HUDEP-2 (cell line): ENCODE measurements at regions not wholly inside any gene's neighbourhood (a gene's known extent, or its start where the extent isn't known, plus 50 kb on each side); places are given as distances from the start of the nearest gene placed in this dataset.

Source experiments
- DNase-seq, 76 experiments: peaks; one replicate each; lab custom pipeline; 2025; ENCODE audit not compliant: unreplicated experiment in 76 of 76; lab: John Stamatoyannopoulos, UW

GRCh38 chr22:49182416-49182815 is 645.3 kb downstream of the BRD1 start:
- DNase-seq, result no peak

- no peak for DNase-seq
Observed at GRCh38 chr22:49181942-49182341, 645.7 kb downstream of the BRD1 start.

GRCh38 chr22:49181431-49181830 is 646.2 kb downstream of the BRD1 start:
- DNase-seq, result no peak

- no peak for DNase-seq
Observed at GRCh38 chr22:49180683-49181024, 647.0 kb downstream of the BRD1 start.

- no peak for DNase-seq
Observed at GRCh38 chr22:49179886-49180682, 647.6 kb downstream of the BRD1 start.

GRCh38 chr22:49179175-49179574 is 648.5 kb downstream of the BRD1 start:
- DNase-seq, result no peak

- no peak for DNase-seq
Observed at GRCh38 chr22:49178246-49179005, 649.2 kb downstream of the BRD1 start.

GRCh38 chr22:49177666-49178065 is 650.0 kb downstream of the BRD1 start:
- no peak for DNase-seq

GRCh38 chr22:49176956-49177355 is 650.7 kb downstream of the BRD1 start:
- DNase-seq, result no peak

- no peak for DNase-seq
Observed at GRCh38 chr22:49170053-49170452, 657.6 kb downstream of the BRD1 start.

- DNase-seq, result no peak
Observed at GRCh38 chr22:49169074-49169744, 658.5 kb downstream of the BRD1 start.

- no peak for DNase-seq
Observed at GRCh38 chr22:49168219-49168813, 659.4 kb downstream of the BRD1 start.

- no peak for DNase-seq
Observed at GRCh38 chr22:49166746-49167145, 660.9 kb downstream of the BRD1 start.

- DNase-seq, result no peak
Observed at GRCh38 chr22:49166211-49166610, 661.5 kb downstream of the BRD1 start.

- no peak for DNase-seq
Observed at GRCh38 chr22:49164773-49165320, 662.8 kb downstream of the BRD1 start.

- no peak for DNase-seq
Observed at GRCh38 chr22:49163960-49164690, 663.5 kb downstream of the BRD1 start.

- no peak for DNase-seq
Observed at GRCh38 chr22:49163258-49163959, 664.3 kb downstream of the BRD1 start.

- DNase-seq, result no peak
Observed at GRCh38 chr22:49162841-49163240, 664.8 kb downstream of the BRD1 start.

GRCh38 chr22:49161002-49161850 is 666.4 kb downstream of the BRD1 start:
- no peak for DNase-seq
